ENCODE measurements at regions not wholly inside any gene's neighbourhood (a gene's known extent, or its start where the extent isn't known, plus 50 kb on each side); places are given as distances from the start of the nearest gene placed in this dataset.

GRCh38 chr10:113301342-113301984, 251.4 kb upstream of the HABP2 start:
- no peak for DNase-seq (ENCODE audit: low spot score)
- in situ Hi-C loops (cut with MboI; ENCODE audit: low pct_unique_long_range_greater_than_20kb, low sequenced_read_pairs, unreplicated experiment): no loop called here
- TF ChIP-seq CTCF (IDR thresholded peaks at IDR 0.05; ENCODE audit: extremely low read depth, insufficient read depth, missing control alignments): no peak

- in situ Hi-C loops (cut with MboI; ENCODE audit: low pct_unique_long_range_greater_than_20kb, low sequenced_read_pairs, unreplicated experiment): no loop called here
- TF ChIP-seq CTCF (IDR thresholded peaks at IDR 0.05; ENCODE audit: extremely low read depth, insufficient read depth, missing control alignments): no peak
- no peak for DNase-seq (ENCODE audit: low spot score)
Measured at GRCh38 chr10:113302062-113302461, 250.8 kb upstream of the HABP2 start.

- in situ Hi-C loops (cut with MboI; ENCODE audit: low pct_unique_long_range_greater_than_20kb, low sequenced_read_pairs, unreplicated experiment): no loop called here
- no peak for TF ChIP-seq CTCF (IDR thresholded peaks at IDR 0.05; ENCODE audit: extremely low read depth, insufficient read depth, missing control alignments)
- DNase-seq (ENCODE audit: low spot score): no peak
Measured at GRCh38 chr10:113303544-113304146, 249.2 kb upstream of the HABP2 start.

- in situ Hi-C loops (cut with MboI; ENCODE audit: low pct_unique_long_range_greater_than_20kb, low sequenced_read_pairs, unreplicated experiment): no loop called here
- TF ChIP-seq CTCF (IDR thresholded peaks at IDR 0.05; ENCODE audit: extremely low read depth, insufficient read depth, missing control alignments): no peak
- no peak for DNase-seq (ENCODE audit: low spot score)
Measured at GRCh38 chr10:113304726-113305125, 248.1 kb upstream of the HABP2 start.

GRCh38 chr10:113305871-113306270, 247.0 kb upstream of the HABP2 start:
- in situ Hi-C loops (cut with MboI; ENCODE audit: low pct_unique_long_range_greater_than_20kb, low sequenced_read_pairs, unreplicated experiment): no loop called here
- no peak for DNase-seq (ENCODE audit: low spot score)
- TF ChIP-seq CTCF (IDR thresholded peaks at IDR 0.05; ENCODE audit: extremely low read depth, insufficient read depth, missing control alignments): no peak

GRCh38 chr10:113309791-113310190, 243.1 kb upstream of the HABP2 start:
- in situ Hi-C loops (cut with MboI; ENCODE audit: low pct_unique_long_range_greater_than_20kb, low sequenced_read_pairs, unreplicated experiment): no loop called here

More at GRCh38 chr10:113309791-113310190, 243.1 kb upstream of the HABP2 start:
- DNase-seq (ENCODE audit: low spot score): no peak
- TF ChIP-seq CTCF (IDR thresholded peaks at IDR 0.05; ENCODE audit: extremely low read depth, insufficient read depth, missing control alignments): no peak
